ENCODE measurements at regions not wholly inside any gene's neighbourhood (a gene's known extent, or its start where the extent isn't known, plus 50 kb on each side); places are given as distances from the start of the nearest gene placed in this dataset.

- Histone ChIP-seq H3K36me3 (ENCODE audit: control insufficient read depth in 4 of 4, insufficient read depth in 3 of 4, low read depth in 1 of 4, low read length in 3 of 4) (no peaks in the 10 kb centered on the region), H3K9ac (ENCODE audit: low read depth in 1 of 2, low read length in 2 of 2) (no peak overlapping the region), H3K27me3 (ENCODE audit: control insufficient read depth in 4 of 4, insufficient read depth in 4 of 4, low read length in 3 of 4) (no peaks in the 10 kb centered on the region), H3K4me1 (ENCODE audit: control insufficient read depth in 4 of 4, insufficient read depth in 4 of 4, low read length in 3 of 4) (no peaks in the 10 kb centered on the region), H3K4me3 (ENCODE audit: low read depth in 1 of 3, low read length in 3 of 3) (no peak overlapping the region), H3K9me3 (ENCODE audit: control insufficient read depth in 4 of 4, low read length in 3 of 4) (no peaks in the 10 kb centered on the region), H3K27ac (ENCODE audit: low read depth in 1 of 2, low read length in 2 of 2) (no peak overlapping the region)
- 93% methylated on average over 2 of the region's 2 CpGs for WGBS
- no peak for DNase-seq (ENCODE audit: low spot score)
- TF ChIP-seq ZBTB33 (IDR thresholded peaks at IDR 0.05) = no peak
These were observed 245.5 kb downstream of the BAMBI start for GRCh38 chr10:28922861-28923260.

GRCh38 chr10:28924717-28925116, 247.4 kb downstream of the BAMBI start:
- WGBS = 77% methylated on average over 10 of the region's 10 CpGs
- no peaks in the 10 kb centered on the region for H3K36me3 ChIP-seq (ENCODE audit: control insufficient read depth in 4 of 4, insufficient read depth in 3 of 4, low read depth in 1 of 4, low read length in 3 of 4)
- H3K27me3 ChIP-seq (ENCODE audit: control insufficient read depth in 4 of 4, insufficient read depth in 4 of 4, low read length in 3 of 4) = no peaks in the 10 kb centered on the region
- no peaks in the 10 kb centered on the region for H3K9me3 ChIP-seq (ENCODE audit: control insufficient read depth in 4 of 4, low read length in 3 of 4)
- H3K9ac ChIP-seq (ENCODE audit: low read depth in 1 of 2, low read length in 2 of 2) = no peak overlapping the region
- H3K4me3 ChIP-seq (ENCODE audit: low read depth in 1 of 3, low read length in 3 of 3) = no peak overlapping the region
- TF ChIP-seq RAD21 (IDR thresholded peaks at IDR 0.05) (no peak), CTCF (IDR thresholded peaks at IDR 0.05; ENCODE audit: low read depth, low read length, missing input control) (no peak), HNF4A (conservative IDR thresholded peaks at IDR 0.05) (no peak), REST (IDR thresholded peaks at IDR 0.05) (no peak)
- H3K27ac ChIP-seq (ENCODE audit: low read depth in 1 of 2, low read length in 2 of 2) = no peak overlapping the region
- no peaks in the 10 kb centered on the region for H3K4me1 ChIP-seq (ENCODE audit: control insufficient read depth in 4 of 4, insufficient read depth in 4 of 4, low read length in 3 of 4)
- DNase-seq (ENCODE audit: low spot score) = no peak

- Histone ChIP-seq H3K4me3 (ENCODE audit: low read depth in 1 of 3, low read length in 3 of 3) (no peak overlapping the region), H3K4me1 (ENCODE audit: control insufficient read depth in 4 of 4, insufficient read depth in 4 of 4, low read length in 3 of 4) (no peaks in the 10 kb centered on the region), H3K27me3 (ENCODE audit: control insufficient read depth in 4 of 4, insufficient read depth in 4 of 4, low read length in 3 of 4) (no peaks in the 10 kb centered on the region), H3K9ac (ENCODE audit: low read depth in 1 of 2, low read length in 2 of 2) (no peak overlapping the region), H3K9me3 (ENCODE audit: control insufficient read depth in 4 of 4, low read length in 3 of 4) (no peaks in the 10 kb centered on the region), H3K36me3 (ENCODE audit: control insufficient read depth in 4 of 4, insufficient read depth in 3 of 4, low read depth in 1 of 4, low read length in 3 of 4) (no peaks in the 10 kb centered on the region), H3K27ac (ENCODE audit: low read depth in 1 of 2, low read length in 2 of 2) (no peak overlapping the region)
- TF ChIP-seq JUND (IDR thresholded peaks at IDR 0.05) (no peak), TAF1 (conservative IDR thresholded peaks at IDR 0.05) (no peak), HNF4G (IDR thresholded peaks at IDR 0.05) (no peak), YY1 (IDR thresholded peaks at IDR 0.05) (no peak)
- DNase-seq (ENCODE audit: low spot score) = no peak
- WGBS = 59% methylated on average over 32 of the region's 32 CpGs
These were observed 247.9 kb downstream of the BAMBI start for GRCh38 chr10:28925121-28925663.
